Esophagus squamous epithelium (tissue), 4 donors: ENCODE measurements at regions not wholly inside any gene's neighbourhood (a gene's known extent, or its start where the extent isn't known, plus 50 kb on each side); places are given as distances from the start of the nearest gene placed in this dataset.

Experiments
- CTCF ChIP-seq, 6 experiments: fragments of 450-650 bp in 4 of 6; fragments of 200-600 bp in 2 of 6; sonication (generic) in 2 of 6; IDR thresholded peaks; one replicate each; pipeline ENCODE4 v1.5.1; 2016 to 2019; ENCODE audit warnings: antibody characterized with exemption in 6 of 6, mild to moderate bottlenecking in 4 of 6, moderate library complexity in 4 of 6
- POLR2A ChIP-seq, 4 donors: fragments of 450-650 bp; IDR thresholded peaks; one replicate each; pipeline ENCODE4 v1.6.1; 2017; ENCODE audit warnings: antibody characterized with exemption in 4 of 4, mild to moderate bottlenecking in 4 of 4, moderate library complexity in 3 of 4

GRCh38 chr2:236752096-236752495 lies 182.5 kb downstream of the ACKR3 start:
- TF ChIP-seq CTCF (IDR thresholded peaks at IDR 0.05) (no peak), POLR2A (IDR thresholded peaks at IDR 0.05) (no peak)
